HEK293T (cell line): ENCODE measurements at regions not wholly inside any gene's neighbourhood (a gene's known extent, or its start where the extent isn't known, plus 50 kb on each side); places are given as distances from the start of the nearest gene placed in this dataset.

Experiments
- CTCF ChIA-PET: fragments of 350-600 bp; formaldehyde crosslinking; extraction: SDS; loops from one replicate; lab custom pipeline; 2021; ENCODE audit warnings: antibody characterized with exemption, inconsistent platforms; lab: Yijun Ruan, JAX
- POLR2A ChIA-PET: fragments of 350-600 bp; formaldehyde crosslinking; extraction: SDS; loops from one replicate; lab custom pipeline; 2020; ENCODE audit warnings: antibody characterized with exemption, inconsistent platforms; lab: Yijun Ruan, JAX
- DNase-seq: peaks from one replicate; pipeline ENCODE4 v3.0.0; 2012; ENCODE audit warnings: mixed read lengths; ENCODE audit errors: extremely low spot score
- ARNT ChIP-seq: fragments of 450-650 bp; IDR thresholded peaks from 2 replicates; pipeline ENCODE4 v1.6.1; 2017; ENCODE audit warnings: mild to moderate bottlenecking
- BHLHE40 ChIP-seq: fragments of 450-650 bp; IDR thresholded peaks from 2 replicates; pipeline ENCODE4 v1.6.1; 2016; ENCODE audit warnings: mild to moderate bottlenecking, moderate library complexity, borderline replicate concordance
- CTBP1 ChIP-seq: fragments of 450-650 bp; IDR thresholded peaks from 2 replicates; pipeline ENCODE4 v1.6.1; 2016; ENCODE audit warnings: borderline replicate concordance
- ELF4 ChIP-seq: fragments of 450-650 bp; IDR thresholded peaks from 2 replicates; pipeline ENCODE4 v1.6.1; 2017; ENCODE audit warnings: antibody characterized with exemption
- FOXA1 ChIP-seq: fragments of 450-650 bp; IDR thresholded peaks from 2 replicates; pipeline ENCODE4 v1.6.1; 2016; ENCODE audit warnings: mild to moderate bottlenecking
- FOXK2 ChIP-seq: fragments of 450-650 bp; IDR thresholded peaks from 2 replicates; pipeline ENCODE4 v1.6.1; 2016; ENCODE audit warnings: mild to moderate bottlenecking
- FOXM1 ChIP-seq: fragments of 450-650 bp; IDR thresholded peaks from 2 replicates; pipeline ENCODE4 v1.6.1; 2017; ENCODE audit warnings: mild to moderate bottlenecking, borderline replicate concordance
- HDGF ChIP-seq: fragments of 450-650 bp; IDR thresholded peaks from 2 replicates; pipeline ENCODE4 v1.6.1; 2017; ENCODE audit warnings: antibody characterized with exemption, borderline replicate concordance
- L3MBTL2 ChIP-seq: fragments of 450-650 bp; conservative IDR thresholded peaks from 2 replicates; pipeline ENCODE4 v1.6.1; 2016; ENCODE audit warnings: mild to moderate bottlenecking
- LEF1 ChIP-seq: fragments of 450-650 bp; IDR thresholded peaks from 2 replicates; pipeline ENCODE4 v1.6.1; 2017; ENCODE audit warnings: mild to moderate bottlenecking, borderline replicate concordance
- NFRKB ChIP-seq: fragments of 450-650 bp; IDR thresholded peaks from 2 replicates; pipeline ENCODE4 v1.6.1; 2016; ENCODE audit warnings: mild to moderate bottlenecking, moderate library complexity
- SP1 ChIP-seq: fragments of 450-650 bp; IDR thresholded peaks from 2 replicates; pipeline ENCODE4 v1.6.1; 2017
- SUZ12 ChIP-seq: fragments of 450-650 bp; IDR thresholded peaks from 2 replicates; pipeline ENCODE4 v1.6.1; 2016; ENCODE audit warnings: mild to moderate bottlenecking
- TARDBP ChIP-seq: fragments of 450-650 bp; IDR thresholded peaks from 2 replicates; pipeline ENCODE4 v1.6.1; 2016
- ZNF384 ChIP-seq: fragments of 450-650 bp; IDR thresholded peaks from 2 replicates; pipeline ENCODE4 v1.6.1; 2016
- TF ChIP-seq, protein P1 (sequence below): fragments of 450-650 bp; IDR thresholded peaks from 2 replicates; pipeline ENCODE4 v1.6.1; 2016

DNA sequence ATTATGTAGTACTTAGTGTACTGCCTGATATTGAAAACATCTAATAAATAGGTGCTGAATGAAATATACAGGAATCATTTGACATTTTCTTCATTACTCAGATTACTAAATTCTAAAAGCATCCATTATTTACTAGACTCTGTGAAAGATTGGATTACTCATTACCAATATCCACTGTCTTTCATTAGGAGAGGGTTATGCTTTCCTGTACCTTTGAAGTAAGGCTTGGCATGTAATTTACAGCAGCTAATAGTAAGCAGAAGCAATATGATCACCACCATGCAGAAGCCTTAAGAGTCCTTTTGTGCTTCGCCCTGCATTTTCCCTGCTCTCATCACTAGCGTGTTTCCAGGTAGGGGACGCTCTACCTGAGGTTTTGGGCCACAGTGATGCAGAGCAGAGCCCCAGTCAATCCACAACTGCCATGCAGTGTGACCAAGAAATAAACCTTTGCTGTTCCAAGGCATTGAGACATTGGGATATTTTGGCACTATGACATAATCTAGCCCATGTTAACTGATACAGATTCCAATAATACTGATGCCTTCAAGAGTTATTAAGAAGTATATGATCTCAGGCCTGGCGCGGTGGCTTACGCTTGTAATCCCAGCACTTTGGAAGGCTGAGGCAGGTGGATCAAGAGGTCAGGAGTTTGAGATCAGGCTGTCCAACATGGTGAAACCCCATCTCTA is 502.8 kb upstream of the MARCKS start:
- ChIA-PET POLR2A (no interaction called here), CTCF (interaction anchor here (0.6 kb wide), 1 partner anchor 117 kb away, joined by 5 read pairs; no protein-coding TSS in a partner anchor)
- TF ChIP-seq HDGF (no peak), ELF4 (no peak), CTBP1 (no peak), NFRKB (no peak), ZNF384 (no peak), FOXM1 (no peak), FOXK2 (no peak), L3MBTL2 (no peak), ARNT (no peak), LEF1 (no peak), SP1 (no peak), TARDBP (no peak), BHLHE40 (no peak)
- TF ChIP-seq, protein P1, sequence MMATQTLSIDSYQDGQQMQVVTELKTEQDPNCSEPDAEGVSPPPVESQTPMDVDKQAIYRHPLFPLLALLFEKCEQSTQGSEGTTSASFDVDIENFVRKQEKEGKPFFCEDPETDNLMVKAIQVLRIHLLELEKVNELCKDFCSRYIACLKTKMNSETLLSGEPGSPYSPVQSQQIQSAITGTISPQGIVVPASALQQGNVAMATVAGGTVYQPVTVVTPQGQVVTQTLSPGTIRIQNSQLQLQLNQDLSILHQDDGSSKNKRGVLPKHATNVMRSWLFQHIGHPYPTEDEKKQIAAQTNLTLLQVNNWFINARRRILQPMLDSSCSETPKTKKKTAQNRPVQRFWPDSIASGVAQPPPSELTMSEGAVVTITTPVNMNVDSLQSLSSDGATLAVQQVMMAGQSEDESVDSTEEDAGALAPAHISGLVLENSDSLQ, result no peak
- DNase-seq, result no peak

- no peak for DNase-seq
- POLR2A ChIA-PET, result no interaction called here
- CTCF ChIA-PET, result no interaction called here
- TF ChIP-seq NFRKB (no peak), FOXM1 (no peak), BHLHE40 (no peak), TARDBP (no peak)
- TF ChIP-seq, protein P1, result no peak
Observed at GRCh38 chr6:113356139-113356538, 501.0 kb upstream of the MARCKS start.

DNA sequence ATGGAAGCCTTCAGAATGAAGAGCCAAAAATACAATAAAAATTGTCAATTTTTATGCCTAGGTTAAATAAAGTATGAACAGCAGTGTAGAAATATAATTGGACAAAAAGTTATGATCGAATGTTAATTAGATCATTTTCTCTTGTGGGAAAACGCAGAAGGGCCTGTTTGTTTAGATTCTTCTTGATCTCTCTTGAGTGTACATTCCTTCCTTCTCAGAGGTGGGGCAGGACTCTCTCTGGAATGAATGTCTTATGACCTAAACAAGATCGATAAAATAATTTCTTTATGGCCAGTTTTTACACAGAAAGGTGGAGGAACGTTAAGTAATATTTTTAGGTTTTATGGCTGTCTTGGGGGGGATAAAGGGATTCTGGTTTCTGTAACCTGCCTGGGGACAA is 500.1 kb upstream of the MARCKS start:
- no peak for DNase-seq
- ChIA-PET POLR2A (no interaction called here), CTCF (no interaction called here)
- no peak for TF ChIP-seq FOXK2
- no peak for TF ChIP-seq SP1
- no peak for TF ChIP-seq ZNF384
- no peak for TF ChIP-seq LEF1
- TF ChIP-seq TARDBP, result no peak
- no peak for TF ChIP-seq L3MBTL2
- TF ChIP-seq HDGF, result no peak
- TF ChIP-seq, protein P1, result no peak
- TF ChIP-seq ARNT, result no peak
- TF ChIP-seq NFRKB, result no peak
- TF ChIP-seq FOXA1, result no peak
- no peak for TF ChIP-seq BHLHE40

DNA sequence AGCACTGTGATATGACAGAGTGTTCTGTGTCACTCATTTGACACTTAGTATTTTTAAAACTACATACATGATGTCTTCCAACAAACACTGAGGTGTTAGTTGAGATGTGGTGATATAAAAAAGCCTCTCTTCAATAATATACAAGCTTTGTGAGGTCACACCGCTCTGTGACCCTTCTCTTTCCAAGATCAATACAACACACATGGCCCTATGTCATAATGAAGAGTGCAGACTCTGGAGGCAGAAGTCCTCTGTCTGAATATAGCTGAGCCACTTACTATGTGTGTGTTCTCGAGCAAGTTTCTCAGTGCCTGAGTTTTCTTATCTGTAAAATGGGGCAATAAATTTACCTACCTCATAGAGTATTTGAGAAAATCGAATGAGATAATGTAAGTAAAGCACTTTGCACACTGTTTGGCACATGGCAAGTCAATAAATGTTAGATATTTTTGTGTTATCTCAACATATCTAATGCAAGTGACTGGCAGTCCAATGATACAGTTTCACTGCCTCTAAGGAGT is 499.0 kb upstream of the MARCKS start:
- ChIA-PET CTCF (no interaction called here), POLR2A (no interaction called here)
- DNase-seq, result no peak
- TF ChIP-seq FOXM1 (no peak), NFRKB (no peak), TARDBP (no peak), ARNT (no peak), ELF4 (no peak), FOXK2 (no peak), L3MBTL2 (no peak), LEF1 (no peak), CTBP1 (no peak), SUZ12 (no peak)

GRCh38 chr6:113359155-113360140 is 497.7 kb upstream of the MARCKS start:
- TF ChIP-seq CTBP1 (no peak), FOXA1 (no peak), BHLHE40 (no peak), TARDBP (no peak), L3MBTL2 (no peak), SP1 (no peak), ARNT (no peak), FOXM1 (no peak), LEF1 (no peak), ZNF384 (no peak), FOXK2 (no peak)
- TF ChIP-seq, protein P1, result no peak
- ChIA-PET CTCF (no interaction called here), POLR2A (no interaction called here)
- no peak for DNase-seq
